ENCODE measurements at regions not wholly inside any gene's neighbourhood (a gene's known extent, or its start where the extent isn't known, plus 50 kb on each side); places are given as distances from the start of the nearest gene placed in this dataset.

DNA sequence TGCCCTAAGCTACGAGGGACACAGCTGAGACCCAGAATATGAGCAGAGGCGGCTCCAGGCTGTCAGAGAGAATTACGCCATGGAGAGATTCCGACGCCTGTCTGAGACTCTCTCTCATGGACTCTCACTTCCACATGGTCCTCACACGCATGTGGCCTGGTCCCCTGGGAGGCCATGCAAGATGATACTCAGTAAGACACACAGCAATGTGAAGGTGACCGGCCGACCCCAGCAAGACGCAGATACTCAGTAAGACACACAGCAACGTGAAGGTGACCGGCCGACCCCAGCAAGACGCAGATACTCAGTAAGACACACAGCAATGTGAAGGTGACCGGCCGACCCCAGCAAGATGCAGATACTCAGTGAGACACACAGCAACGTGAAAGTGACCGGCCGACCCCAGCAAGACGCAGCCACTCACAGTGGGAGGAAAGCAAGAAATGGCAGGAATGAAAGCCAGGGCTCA is 400.8 kb upstream of the MYT1L start:
- TF ChIP-seq, protein P1, sequence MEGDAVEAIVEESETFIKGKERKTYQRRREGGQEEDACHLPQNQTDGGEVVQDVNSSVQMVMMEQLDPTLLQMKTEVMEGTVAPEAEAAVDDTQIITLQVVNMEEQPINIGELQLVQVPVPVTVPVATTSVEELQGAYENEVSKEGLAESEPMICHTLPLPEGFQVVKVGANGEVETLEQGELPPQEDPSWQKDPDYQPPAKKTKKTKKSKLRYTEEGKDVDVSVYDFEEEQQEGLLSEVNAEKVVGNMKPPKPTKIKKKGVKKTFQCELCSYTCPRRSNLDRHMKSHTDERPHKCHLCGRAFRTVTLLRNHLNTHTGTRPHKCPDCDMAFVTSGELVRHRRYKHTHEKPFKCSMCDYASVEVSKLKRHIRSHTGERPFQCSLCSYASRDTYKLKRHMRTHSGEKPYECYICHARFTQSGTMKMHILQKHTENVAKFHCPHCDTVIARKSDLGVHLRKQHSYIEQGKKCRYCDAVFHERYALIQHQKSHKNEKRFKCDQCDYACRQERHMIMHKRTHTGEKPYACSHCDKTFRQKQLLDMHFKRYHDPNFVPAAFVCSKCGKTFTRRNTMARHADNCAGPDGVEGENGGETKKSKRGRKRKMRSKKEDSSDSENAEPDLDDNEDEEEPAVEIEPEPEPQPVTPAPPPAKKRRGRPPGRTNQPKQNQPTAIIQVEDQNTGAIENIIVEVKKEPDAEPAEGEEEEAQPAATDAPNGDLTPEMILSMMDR (conservative IDR thresholded peaks at IDR 0.05 in 1 of 2, IDR thresholded peaks at IDR 0.05 in 1 of 2; ENCODE audit: extremely low read depth in 1 of 2, insufficient read depth in 1 of 2, low read depth in 1 of 2, low read length in 2 of 2) = no peak
- no peak for TF ChIP-seq EZH2 (IDR thresholded peaks at IDR 0.05; ENCODE audit: borderline replicate concordance, low read length)

All from mammary epithelial cell (primary cell).